ENCODE measurements at regions not wholly inside any gene's neighbourhood (a gene's known extent, or its start where the extent isn't known, plus 50 kb on each side); places are given as distances from the start of the nearest gene placed in this dataset.

DNA sequence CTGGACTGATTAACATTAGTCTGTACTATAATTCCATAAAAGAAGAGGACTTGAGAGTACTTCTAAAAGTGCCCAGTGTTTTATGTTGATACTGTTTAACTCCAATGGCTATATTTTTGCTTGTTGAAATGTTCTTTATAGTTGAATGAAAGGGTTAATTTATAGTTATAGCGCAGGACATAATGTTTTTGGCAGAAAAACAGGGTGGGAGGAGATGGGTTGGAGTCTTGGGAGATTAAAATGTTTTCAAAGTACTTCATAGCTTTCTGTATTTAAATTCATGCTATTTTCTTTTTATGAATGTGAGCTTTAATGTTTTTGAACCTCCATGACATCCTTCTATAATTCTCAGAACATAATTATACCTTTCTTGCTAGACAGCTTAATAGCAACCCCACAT lies 108.2 kb downstream of the CNTN3 start:
- Histone ChIP-seq H3K14ac (ENCODE audit: insufficient read depth, low read length) (no peak overlapping the region), H3K9me3 (ENCODE audit: control insufficient read depth, low read depth, low read length) (no peaks in the 10 kb centered on the region), H3K23ac (ENCODE audit: insufficient read length, low read depth, low read length) (no peak overlapping the region), H2AK5ac (ENCODE audit: insufficient read length, low read length) (no peak overlapping the region), H2AFZ (ENCODE audit: low read length) (no peak overlapping the region), H4K8ac (replicated peaks; ENCODE audit: insufficient read length, low read depth, low read length) (no peak overlapping the region), H3K79me1 (ENCODE audit: insufficient read depth, low read depth, low read length, poor library complexity, severe bottlenecking) (no peaks in the 10 kb centered on the region), H2BK120ac (ENCODE audit: low read depth, low read length, poor library complexity, severe bottlenecking) (no peak overlapping the region), H3K18ac (ENCODE audit: insufficient read length, low read depth, low read length) (no peak overlapping the region), H4K20me1 (ENCODE audit: control insufficient read depth, insufficient read depth, insufficient read length) (no peaks in the 10 kb centered on the region), H3K4me1 (ENCODE audit: insufficient read depth, low read length) (no peaks in the 10 kb centered on the region), H3K4me2 (ENCODE audit: insufficient read depth, insufficient read length, low read length) (no peak overlapping the region), H3K4ac (ENCODE audit: low read depth, low read length) (no peak overlapping the region), H3K27ac (ENCODE audit: insufficient read length, low read depth, low read length) (no peak overlapping the region), H2BK12ac (ENCODE audit: insufficient read length, low read depth, low read length) (no peak overlapping the region), H3K79me2 (ENCODE audit: insufficient read depth, low read length) (no peaks in the 10 kb centered on the region), H2BK5ac (ENCODE audit: insufficient read length, low read length) (no peak overlapping the region), H3T11ph (ENCODE audit: low read length) (no peak overlapping the region), H4K5ac (ENCODE audit: insufficient read length, low read depth, low read length) (no peak overlapping the region), H3K27me3 (ENCODE audit: insufficient read depth, low read length) (no peaks in the 10 kb centered on the region), H3K9ac (ENCODE audit: extremely low read depth, insufficient read length, low read length) (no peak overlapping the region), H3K56ac (ENCODE audit: insufficient read length, low read depth, low read length) (no peak overlapping the region), H3K23me2 (ENCODE audit: insufficient read length, low read depth, low read length, poor library complexity, severe bottlenecking) (no peaks in the 10 kb centered on the region), H2BK20ac (ENCODE audit: low read depth, low read length, poor library complexity, severe bottlenecking) (no peak overlapping the region), H2BK15ac (ENCODE audit: low read depth, low read length) (no peak overlapping the region), H4K91ac (ENCODE audit: insufficient read length, low read depth, low read length) (no peak overlapping the region)
- no peak for DNase-seq
- TF ChIP-seq, protein P1, sequence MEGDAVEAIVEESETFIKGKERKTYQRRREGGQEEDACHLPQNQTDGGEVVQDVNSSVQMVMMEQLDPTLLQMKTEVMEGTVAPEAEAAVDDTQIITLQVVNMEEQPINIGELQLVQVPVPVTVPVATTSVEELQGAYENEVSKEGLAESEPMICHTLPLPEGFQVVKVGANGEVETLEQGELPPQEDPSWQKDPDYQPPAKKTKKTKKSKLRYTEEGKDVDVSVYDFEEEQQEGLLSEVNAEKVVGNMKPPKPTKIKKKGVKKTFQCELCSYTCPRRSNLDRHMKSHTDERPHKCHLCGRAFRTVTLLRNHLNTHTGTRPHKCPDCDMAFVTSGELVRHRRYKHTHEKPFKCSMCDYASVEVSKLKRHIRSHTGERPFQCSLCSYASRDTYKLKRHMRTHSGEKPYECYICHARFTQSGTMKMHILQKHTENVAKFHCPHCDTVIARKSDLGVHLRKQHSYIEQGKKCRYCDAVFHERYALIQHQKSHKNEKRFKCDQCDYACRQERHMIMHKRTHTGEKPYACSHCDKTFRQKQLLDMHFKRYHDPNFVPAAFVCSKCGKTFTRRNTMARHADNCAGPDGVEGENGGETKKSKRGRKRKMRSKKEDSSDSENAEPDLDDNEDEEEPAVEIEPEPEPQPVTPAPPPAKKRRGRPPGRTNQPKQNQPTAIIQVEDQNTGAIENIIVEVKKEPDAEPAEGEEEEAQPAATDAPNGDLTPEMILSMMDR (conservative IDR thresholded peaks at IDR 0.05): no peak
- no peak overlapping the region for H3K27ac Mint-ChIP-seq
- no peaks in the 10 kb centered on the region for H3K27me3 Mint-ChIP-seq (ENCODE audit: low read depth)
- H3K9me3 Mint-ChIP-seq: no peaks in the 10 kb centered on the region
- H3K4me1 Mint-ChIP-seq: no peaks in the 10 kb centered on the region
- WGBS (ENCODE audit: extremely low coverage, insufficient read length, low lambda C conversion rate): no CpG with 5 or more reads among the region's 1 CpG
- no peaks in the 10 kb centered on the region for H3K36me3 Mint-ChIP-seq (ENCODE audit: insufficient read depth in 1 of 3, low read depth in 3 of 3)
- H3K4me3 Mint-ChIP-seq: no peak overlapping the region

All from H9 (cell line).